GM12865 (cell line): ENCODE measurements at regions not wholly inside any gene's neighbourhood (a gene's known extent, or its start where the extent isn't known, plus 50 kb on each side); places are given as distances from the start of the nearest gene placed in this dataset.
"Not testable (repeated sequence)": the region's sequence is repeated elsewhere in the genome, so short reads cannot be mapped to it uniquely, and the experiment has no call there.

Source experiments
- DNase-seq: peaks from one replicate; pipeline ENCODE4 v3.0.0; 2010; ENCODE audit warnings: low read depth
- H3K4me3 ChIP-seq: 2 replicates; pipeline ENCODE4 v1.5.1; 2011; ENCODE audit warnings: mild to moderate bottlenecking, low read depth, low read length, control low read depth
- CTCF ChIP-seq: IDR thresholded peaks from 2 replicates; pipeline ENCODE4 v1.5.1; 2011; ENCODE audit warnings: low read length, control low read depth, low read depth, inconsistent platforms; ENCODE audit not compliant: insufficient read depth; ENCODE audit errors: missing control alignments

GRCh38 chr2:153420394-153420793 is 58.2 kb downstream of the RPRM start:
- TF ChIP-seq CTCF = no peak
- DNase-seq = no peak
- no peak overlapping the region for H3K4me3 ChIP-seq

GRCh38 chr2:153417077-153417476 is 61.5 kb downstream of the RPRM start:
- no peak overlapping the region for H3K4me3 ChIP-seq
- no peak for TF ChIP-seq CTCF
- DNase-seq = no peak

GRCh38 chr2:153416071-153416470 is 62.5 kb downstream of the RPRM start:
- DNase-seq = no peak
- no peak overlapping the region for H3K4me3 ChIP-seq
- TF ChIP-seq CTCF = no peak

- DNase-seq = no peak
- TF ChIP-seq CTCF = no peak
- no peak overlapping the region for H3K4me3 ChIP-seq
These were observed 69.7 kb downstream of the RPRM start for GRCh38 chr2:153408710-153409385.

GRCh38 chr2:153405196-153405595 is 73.4 kb downstream of the RPRM start:
- DNase-seq = no peak
- no peak overlapping the region for H3K4me3 ChIP-seq
- TF ChIP-seq CTCF = no peak

- no peak for DNase-seq
- no peak for TF ChIP-seq CTCF
- H3K4me3 ChIP-seq = no peak overlapping the region
These were observed 73.8 kb downstream of the RPRM start for GRCh38 chr2:153404792-153405191.

- no peak for DNase-seq
- no peak for TF ChIP-seq CTCF
- no peak overlapping the region for H3K4me3 ChIP-seq
These were observed 74.6 kb downstream of the RPRM start for GRCh38 chr2:153403940-153404339.

- H3K4me3 ChIP-seq, DNase-seq: not testable (repeated sequence)
These were observed 75.2 kb downstream of the RPRM start for GRCh38 chr2:153403352-153403751.
